ENCODE measurements at regions not wholly inside any gene's neighbourhood (a gene's known extent, or its start where the extent isn't known, plus 50 kb on each side); places are given as distances from the start of the nearest gene placed in this dataset.

DNA sequence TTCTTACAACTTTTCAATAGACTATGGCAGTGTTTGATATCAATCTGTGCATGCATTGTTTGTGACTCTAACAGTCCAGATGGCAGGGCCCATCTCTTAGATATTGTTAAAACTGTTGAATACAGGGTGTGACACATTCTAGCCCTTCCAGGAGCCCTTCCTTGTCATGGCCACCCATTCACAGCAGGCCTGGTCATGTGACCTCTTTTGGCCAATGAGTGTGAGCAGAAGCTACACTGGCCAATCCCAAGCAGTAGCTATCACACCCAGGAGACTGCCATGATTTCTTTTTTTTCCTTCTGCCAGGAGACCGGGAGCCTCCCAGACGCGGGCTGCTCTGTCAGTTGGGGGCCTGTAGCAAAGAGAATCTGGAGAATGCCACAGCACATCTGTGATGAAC is 655.4 kb upstream of the MKI67 start:
- Histone ChIP-seq H3K79me2 (ENCODE audit: low read depth) (no peaks in the 10 kb centered on the region), H3K4me2 (no peak overlapping the region), H3K4me3 (no peak overlapping the region), H4K20me1 (ENCODE audit: low read depth) (no peaks in the 10 kb centered on the region), H3K27ac (no peak overlapping the region), H3F3A (ENCODE audit: low read depth) (no peaks in the 10 kb centered on the region), H3K4me1 (no peaks in the 10 kb centered on the region), H3K9ac (no peak overlapping the region), H2AFZ (replicated peaks) (no peak overlapping the region), H3K36me3 (no peaks in the 10 kb centered on the region), H3K9me3 (ENCODE audit: low read depth) (no peaks in the 10 kb centered on the region), H3K27me3 (no peaks in the 10 kb centered on the region)
- Mint-ChIP-seq H3K27me3 (ENCODE audit: insufficient read depth, low read depth) (peaks cover 3% of the 10 kb centered on the region), H3K27ac (no peak overlapping the region), H3K9me3 (no peaks in the 10 kb centered on the region), H3K4me3 (no peak overlapping the region), H3K4me1 (no peaks in the 10 kb centered on the region), H3K36me3 (no peaks in the 10 kb centered on the region)
- no peak for DNase-seq (ENCODE audit: low spot score)
- TF ChIP-seq, protein P1, sequence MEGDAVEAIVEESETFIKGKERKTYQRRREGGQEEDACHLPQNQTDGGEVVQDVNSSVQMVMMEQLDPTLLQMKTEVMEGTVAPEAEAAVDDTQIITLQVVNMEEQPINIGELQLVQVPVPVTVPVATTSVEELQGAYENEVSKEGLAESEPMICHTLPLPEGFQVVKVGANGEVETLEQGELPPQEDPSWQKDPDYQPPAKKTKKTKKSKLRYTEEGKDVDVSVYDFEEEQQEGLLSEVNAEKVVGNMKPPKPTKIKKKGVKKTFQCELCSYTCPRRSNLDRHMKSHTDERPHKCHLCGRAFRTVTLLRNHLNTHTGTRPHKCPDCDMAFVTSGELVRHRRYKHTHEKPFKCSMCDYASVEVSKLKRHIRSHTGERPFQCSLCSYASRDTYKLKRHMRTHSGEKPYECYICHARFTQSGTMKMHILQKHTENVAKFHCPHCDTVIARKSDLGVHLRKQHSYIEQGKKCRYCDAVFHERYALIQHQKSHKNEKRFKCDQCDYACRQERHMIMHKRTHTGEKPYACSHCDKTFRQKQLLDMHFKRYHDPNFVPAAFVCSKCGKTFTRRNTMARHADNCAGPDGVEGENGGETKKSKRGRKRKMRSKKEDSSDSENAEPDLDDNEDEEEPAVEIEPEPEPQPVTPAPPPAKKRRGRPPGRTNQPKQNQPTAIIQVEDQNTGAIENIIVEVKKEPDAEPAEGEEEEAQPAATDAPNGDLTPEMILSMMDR (IDR thresholded peaks at IDR 0.05) = no peak
- TF ChIP-seq EZH2 (IDR thresholded peaks at IDR 0.05) = no peak
- TF ChIP-seq EZH2phosphoT487 (IDR thresholded peaks at IDR 0.05) = no peak

DNA sequence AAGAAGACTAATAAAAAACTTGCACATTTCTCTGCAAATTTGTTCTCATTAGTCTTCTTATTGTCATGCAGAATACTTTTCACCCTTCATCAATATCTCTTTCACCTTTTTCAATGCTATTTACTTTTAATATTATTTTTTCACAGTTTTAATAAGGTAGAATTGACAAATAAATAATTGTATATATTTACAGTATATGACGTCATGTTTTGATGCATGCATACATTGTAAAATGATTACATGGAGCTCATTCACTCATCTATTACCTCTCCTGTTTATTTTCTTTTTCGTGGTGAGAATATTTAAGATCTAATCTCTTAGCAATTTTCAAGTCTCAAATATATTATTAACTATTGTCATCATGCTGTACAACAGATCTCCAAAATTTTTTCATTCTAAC is 658.2 kb upstream of the MKI67 start:
- Histone ChIP-seq H3K27ac (no peak overlapping the region), H3K4me1 (no peaks in the 10 kb centered on the region), H3K79me2 (ENCODE audit: low read depth) (no peaks in the 10 kb centered on the region), H2AFZ (replicated peaks) (no peak overlapping the region), H3K9ac (no peak overlapping the region), H3K27me3 (no peaks in the 10 kb centered on the region), H3K36me3 (no peaks in the 10 kb centered on the region), H3K4me2 (no peak overlapping the region), H3K4me3 (no peak overlapping the region), H3K9me3 (ENCODE audit: low read depth) (no peaks in the 10 kb centered on the region), H4K20me1 (ENCODE audit: low read depth) (no peaks in the 10 kb centered on the region), H3F3A (ENCODE audit: low read depth) (no peaks in the 10 kb centered on the region)
- H3K4me3 Mint-ChIP-seq = no peak overlapping the region
- H3K4me1 Mint-ChIP-seq = no peaks in the 10 kb centered on the region
- no peaks in the 10 kb centered on the region for H3K9me3 Mint-ChIP-seq
- TF ChIP-seq EZH2 (IDR thresholded peaks at IDR 0.05) = no peak
- TF ChIP-seq, protein P1 (IDR thresholded peaks at IDR 0.05) = no peak
- TF ChIP-seq EZH2phosphoT487 (IDR thresholded peaks at IDR 0.05) = no peak
- H3K27ac Mint-ChIP-seq = no peak overlapping the region
- no peaks in the 10 kb centered on the region for H3K36me3 Mint-ChIP-seq
- DNase-seq (ENCODE audit: low spot score) = no peak
- H3K27me3 Mint-ChIP-seq (ENCODE audit: insufficient read depth, low read depth) = no peaks in the 10 kb centered on the region

DNA sequence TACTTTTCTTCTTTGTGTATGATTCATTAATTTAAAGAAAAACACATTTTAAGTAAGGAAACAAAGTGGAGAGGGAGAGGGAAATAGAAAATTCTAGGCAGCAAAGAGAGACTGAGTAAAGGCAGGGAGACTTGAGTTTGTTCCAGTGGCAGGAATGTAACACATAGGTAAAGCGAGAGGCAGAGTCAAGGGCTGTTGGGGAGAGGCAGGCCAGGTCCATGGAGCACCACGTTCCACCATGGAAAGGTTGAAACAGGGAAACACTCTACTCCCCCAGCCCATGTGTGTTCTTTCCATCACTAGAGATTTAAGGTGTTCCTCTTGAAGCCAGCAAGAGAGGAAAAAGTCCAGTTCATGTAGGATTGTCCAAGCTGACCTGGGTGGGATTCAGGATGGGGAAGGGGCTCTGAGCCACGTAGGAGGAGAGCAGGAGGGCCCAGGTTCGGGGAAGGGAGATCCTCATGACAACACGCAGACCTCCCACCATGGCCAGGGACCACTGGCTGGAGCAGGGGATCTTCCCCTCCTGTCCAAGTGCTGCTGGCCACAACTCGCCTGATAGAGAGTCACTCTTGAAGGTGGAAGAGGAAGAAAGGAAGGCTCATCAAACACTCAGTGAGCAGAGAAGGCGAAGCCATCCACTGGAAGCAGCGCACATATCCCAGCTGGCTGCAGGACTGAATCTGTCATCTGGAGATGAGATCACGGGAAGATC is 666.4 kb upstream of the MKI67 start:
- Histone ChIP-seq H3K27me3 (no peaks in the 10 kb centered on the region), H3K9ac (no peak overlapping the region), H3K9me3 (ENCODE audit: low read depth) (no peaks in the 10 kb centered on the region), H4K20me1 (ENCODE audit: low read depth) (no peaks in the 10 kb centered on the region), H3K4me3 (no peak overlapping the region), H3K36me3 (no peaks in the 10 kb centered on the region), H3K4me1 (no peaks in the 10 kb centered on the region), H3K79me2 (ENCODE audit: low read depth) (no peaks in the 10 kb centered on the region), H3K27ac (no peak overlapping the region), H3K4me2 (no peak overlapping the region), H2AFZ (replicated peaks) (no peak overlapping the region), H3F3A (ENCODE audit: low read depth) (no peaks in the 10 kb centered on the region)
- no peak for TF ChIP-seq EZH2phosphoT487 (IDR thresholded peaks at IDR 0.05)
- TF ChIP-seq EZH2 (IDR thresholded peaks at IDR 0.05) = no peak
- TF ChIP-seq, protein P1 (IDR thresholded peaks at IDR 0.05) = no peak
- Mint-ChIP-seq H3K36me3 (no peaks in the 10 kb centered on the region), H3K4me1 (no peaks in the 10 kb centered on the region), H3K27me3 (ENCODE audit: insufficient read depth, low read depth) (no peaks in the 10 kb centered on the region), H3K9me3 (no peaks in the 10 kb centered on the region), H3K27ac (no peak overlapping the region), H3K4me3 (no peak overlapping the region)
- DNase-seq (ENCODE audit: low spot score) = no peak
